HepG2 (cell line): ENCODE measurements at regions not wholly inside any gene's neighbourhood (a gene's known extent, or its start where the extent isn't known, plus 50 kb on each side); places are given as distances from the start of the nearest gene placed in this dataset.

ENCODE experiments used
- ATAC-seq: fragments of 200-7000 bp; cut with Tn5 transposase; 3 replicates; pipeline ENCODE4 v1.9.1; 2020; ENCODE audit warnings: mild to moderate bottlenecking, moderate library complexity
- BruUV-seq: library from RNA; stranded (reverse); fragments of 400-500 nt; replicated peaks from 2 replicates; lab custom pipeline; 2021; lab: Mats Ljungman, UMichigan
- CTCF ChIA-PET: fragments of 300-600 bp; formaldehyde crosslinking; extraction: SDS; loops from one replicate; lab custom pipeline; 2021; ENCODE audit warnings: low total read pairs, inconsistent platforms, low intra/inter-chr PET ratio; lab: Yijun Ruan, JAX
- POLR2A ChIA-PET: fragments of 350-600 bp; sonication (Branson Sonifier 250); formaldehyde crosslinking; loops from one replicate; lab custom pipeline; 2020; ENCODE audit warnings: antibody characterized with exemption, inconsistent platforms; lab: Yijun Ruan, JAX
- DNase-seq: peaks from one replicate; pipeline ENCODE4 v3.0.0-alpha.2; 2015; ENCODE audit warnings: low spot score
- FAIRE-seq: peaks from 3 replicates; lab custom pipeline; 2011; peaks lifted over from hg19 to GRCh38; lab: Jason Lieb, UNC
- H2AFZ ChIP-seq: one replicate; pipeline ENCODE4 v1.6.1; 2011; ENCODE audit warnings: low read length, inconsistent platforms
- H3K27ac ChIP-seq: fragments of 300-600 bp; 3 replicates; pipeline ENCODE4 v1.8.0; 2011; ENCODE audit warnings: mixed run types, mild to moderate bottlenecking, mixed read lengths, low read length, inconsistent platforms; ENCODE audit not compliant: insufficient read depth; ENCODE audit errors: extremely low read length
- H3K27me3 ChIP-seq, 2 experiments: fragments of 200-600 bp in 1 of 2; 2 replicates in 1 of 2; 3 replicates in 1 of 2; pipeline versions ENCODE4 v1.6.0 to v1.8.0; 2011; ENCODE audit warnings: low read length in 2 of 2, mild to moderate bottlenecking in 2 of 2, moderate library complexity in 2 of 2, inconsistent platforms in 1 of 2; ENCODE audit not compliant: insufficient read depth in 2 of 2, control insufficient read depth in 1 of 2
- H3K36me3 ChIP-seq, 2 experiments: fragments of 200-600 bp in 1 of 2; replicated peaks in 1 of 2; 2 replicates in 1 of 2; 3 replicates in 1 of 2; pipeline versions ENCODE4 v1.5.1 to v1.8.0; 2011; ENCODE audit warnings: low read length in 2 of 2, inconsistent platforms in 1 of 2; ENCODE audit not compliant: insufficient read depth in 2 of 2, control insufficient read depth in 1 of 2
- H3K4me1 ChIP-seq: 2 replicates; pipeline ENCODE4 v1.5.1; 2012; ENCODE audit warnings: low read length, inconsistent platforms; ENCODE audit not compliant: insufficient read depth
- H3K4me2 ChIP-seq: 2 replicates; pipeline ENCODE4 v1.6.0; 2011; ENCODE audit warnings: low read depth, low read length, inconsistent platforms
- H3K4me3 ChIP-seq, 3 experiments: fragments of 200-600 bp in 1 of 3; sonication (generic), shearing (Covaris generic) in 1 of 3; replicated peaks in 1 of 3; 2 replicates each; pipeline ENCODE4 v1.5.1; 2011 to 2016; ENCODE audit warnings: low read length in 3 of 3, inconsistent platforms in 2 of 3, low read depth in 2 of 3, mild to moderate bottlenecking in 2 of 3, control low read depth in 1 of 3, mixed read lengths in 1 of 3; ENCODE audit not compliant: insufficient read depth in 1 of 3
- H3K79me2 ChIP-seq: one replicate; pipeline ENCODE4 v1.6.1; 2011; ENCODE audit warnings: low read length, inconsistent platforms; ENCODE audit not compliant: insufficient read depth
- H3K9ac ChIP-seq: 2 replicates; pipeline ENCODE4 v1.6.0; 2011; ENCODE audit warnings: mild to moderate bottlenecking, low read depth, low read length, inconsistent platforms; ENCODE audit not compliant: insufficient read depth
- H3K9me3 ChIP-seq: 2 replicates; pipeline ENCODE4 v1.5.1; 2012; ENCODE audit warnings: mild to moderate bottlenecking, low read length
- H4K20me1 ChIP-seq: 2 replicates; pipeline ENCODE4 v1.6.0; 2011; ENCODE audit warnings: inconsistent platforms, mild to moderate bottlenecking, low read length, moderate library complexity; ENCODE audit not compliant: insufficient read depth
- GZF1 ChIP-seq: sonication (generic); formaldehyde crosslinking; IDR thresholded peaks from 2 replicates; pipeline ENCODE4 v1.5.1; 2020; ENCODE audit warnings: mild to moderate bottlenecking, missing genetic modification reagents
- HNF4A ChIP-seq: sonication (generic); formaldehyde crosslinking; IDR thresholded peaks from 2 replicates; pipeline ENCODE4 v1.4.0; 2020; ENCODE audit warnings: missing genetic modification reagents
- HOXD1 ChIP-seq: sonication (generic); formaldehyde crosslinking; IDR thresholded peaks from 2 replicates; pipeline ENCODE4 v1.5.0; 2020; ENCODE audit warnings: missing genetic modification reagents
- MZF1 ChIP-seq: sonication (generic); formaldehyde crosslinking; IDR thresholded peaks from 2 replicates; pipeline ENCODE4 v1.8.1; 2023; ENCODE audit warnings: mild to moderate bottlenecking, missing genetic modification reagents, borderline replicate concordance
- NFE2L2 ChIP-seq: fragments of 150-350 bp; IDR thresholded peaks from 2 replicates; pipeline ENCODE4 v1.6.1; 2014; ENCODE audit warnings: low read length
- SP1 ChIP-seq, 2 experiments: fragments of 450-650 bp in 1 of 2; sonication (generic) in 1 of 2; formaldehyde crosslinking in 1 of 2; IDR thresholded peaks; 2 replicates each; pipeline versions ENCODE4 v1.4.0 to v1.6.1; 2016 to 2020; ENCODE audit warnings: missing genetic modification reagents in 1 of 2
- TARDBP ChIP-seq: sonication (generic); formaldehyde crosslinking; IDR thresholded peaks from 2 replicates; pipeline ENCODE4 v1.8.0; 2022; ENCODE audit warnings: mild to moderate bottlenecking, missing genetic modification reagents
- ZNF121 ChIP-seq: sonication (generic); formaldehyde crosslinking; IDR thresholded peaks from 2 replicates; pipeline ENCODE4 v1.5.0; 2020; ENCODE audit warnings: mild to moderate bottlenecking, missing genetic modification reagents
- ZNF138 ChIP-seq: sonication (generic); formaldehyde crosslinking; IDR thresholded peaks from 2 replicates; pipeline ENCODE4 v1.5.0; 2020; ENCODE audit warnings: mild to moderate bottlenecking, low read depth, missing genetic modification reagents
- ZNF569 ChIP-seq: sonication (generic); formaldehyde crosslinking; IDR thresholded peaks from 2 replicates; pipeline ENCODE4 v1.5.0; 2020; ENCODE audit warnings: mild to moderate bottlenecking, missing genetic modification reagents, moderate library complexity, borderline replicate concordance
- WGBS: methylation state at CpG from one replicate; pipeline ENCODE4 v1.1.6; 2017; ENCODE audit warnings: low lambda C conversion rate; 5-methylcytosine and 5-hydroxymethylcytosine counted together
- in situ Hi-C: cut with HindIII; loops from 2 replicates; pipeline ENCODE4 v1.10.0; 2017; ENCODE audit warnings: low pct_unique_long_range_greater_than_20kb; ENCODE audit not compliant: extremely low pct_ligation_motif_present
- intact Hi-C: fragments of 100-400 bp; cut with micrococcal nuclease; formaldehyde crosslinking; loops from one replicate; pipeline ENCODE4 v1.10.0; 2022; ENCODE audit not compliant: unreplicated experiment
- TF ChIP-seq, protein P1 (sequence below): fragments of 450-650 bp; IDR thresholded peaks from 2 replicates; pipeline ENCODE4 v1.6.1; 2016
- TF ChIP-seq, protein P2 (sequence below): sonication (generic); formaldehyde crosslinking; IDR thresholded peaks from 2 replicates; pipeline ENCODE4 v1.5.1; 2020; ENCODE audit warnings: mild to moderate bottlenecking, missing genetic modification reagents, moderate library complexity
- TF ChIP-seq, protein P3 (sequence below): sonication (generic); formaldehyde crosslinking; IDR thresholded peaks from 2 replicates; pipeline ENCODE4 v1.8.1; 2023; ENCODE audit warnings: mild to moderate bottlenecking, missing genetic modification reagents
- TF ChIP-seq, protein P4 (sequence below): sonication (generic); formaldehyde crosslinking; IDR thresholded peaks from 2 replicates; pipeline ENCODE4 v1.8.0; 2022; ENCODE audit warnings: low read depth, missing genetic modification reagents

DNA sequence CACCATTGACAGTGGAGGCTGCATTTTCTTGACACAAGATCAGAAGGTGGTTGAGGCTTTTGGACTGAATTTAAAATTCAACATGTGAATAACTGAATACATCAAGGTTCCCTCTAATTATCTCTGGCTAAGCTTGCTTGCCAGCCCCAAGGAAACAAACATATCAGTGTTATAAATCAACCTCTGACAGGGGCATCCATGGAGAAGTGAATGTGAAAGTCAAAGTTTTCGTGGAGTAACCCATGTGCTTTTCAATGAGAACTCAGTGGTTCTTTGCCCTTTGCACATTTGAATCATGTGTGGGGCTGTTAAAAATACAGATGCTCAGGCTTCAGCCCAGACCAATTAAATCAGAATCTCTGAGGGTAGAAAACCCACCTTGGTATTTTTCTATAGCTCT, 128.9 kb downstream of the LRRC70 start:
- intact Hi-C loops (no loop called here), in situ Hi-C loops (no loop called here)
- ChIA-PET CTCF (no interaction called here), POLR2A (no interaction called here)
- no peak overlapping the region for H3K4me2 ChIP-seq
- FAIRE-seq, result no peak
- TF ChIP-seq, protein P1, sequence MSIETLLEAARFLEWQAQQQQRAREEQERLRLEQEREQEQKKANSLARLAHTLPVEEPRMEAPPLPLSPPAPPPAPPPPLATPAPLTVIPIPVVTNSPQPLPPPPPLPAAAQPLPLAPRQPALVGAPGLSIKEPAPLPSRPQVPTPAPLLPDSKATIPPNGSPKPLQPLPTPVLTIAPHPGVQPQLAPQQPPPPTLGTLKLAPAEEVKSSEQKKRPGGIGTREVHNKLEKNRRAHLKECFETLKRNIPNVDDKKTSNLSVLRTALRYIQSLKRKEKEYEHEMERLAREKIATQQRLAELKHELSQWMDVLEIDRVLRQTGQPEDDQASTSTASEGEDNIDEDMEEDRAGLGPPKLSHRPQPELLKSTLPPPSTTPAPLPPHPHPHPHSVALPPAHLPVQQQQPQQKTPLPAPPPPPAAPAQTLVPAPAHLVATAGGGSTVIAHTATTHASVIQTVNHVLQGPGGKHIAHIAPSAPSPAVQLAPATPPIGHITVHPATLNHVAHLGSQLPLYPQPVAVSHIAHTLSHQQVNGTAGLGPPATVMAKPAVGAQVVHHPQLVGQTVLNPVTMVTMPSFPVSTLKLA, result 0 out of 2 replicates have a peak, but pooled peaks have one; percentile 20
- no peak for TF ChIP-seq HNF4A (CRISPR knock-in tag)
- H3K4me3 ChIP-seq, result no peak overlapping the region
- no peak for DNase-seq
- peaks cover 15% of the 10 kb centered on the region for H3K9me3 ChIP-seq
- no peaks in the 10 kb centered on the region for H3K79me2 ChIP-seq
- H3K27ac ChIP-seq, result no peak overlapping the region
- H2AFZ ChIP-seq, result no peak overlapping the region
- no peak for ATAC-seq
- H3K4me1 ChIP-seq, result no peaks in the 10 kb centered on the region
- no peak overlapping the region for H3K9ac ChIP-seq
- 0% methylated on average over 1 of the region's 1 CpG for WGBS
- no peaks in the 10 kb centered on the region for H4K20me1 ChIP-seq
- no peaks in the 10 kb centered on the region for H3K36me3 ChIP-seq
- BruUV-seq, result no TSS peak
- H3K27me3 ChIP-seq, result no peaks in the 10 kb centered on the region; a peak in 2 of 5 replicates

DNA sequence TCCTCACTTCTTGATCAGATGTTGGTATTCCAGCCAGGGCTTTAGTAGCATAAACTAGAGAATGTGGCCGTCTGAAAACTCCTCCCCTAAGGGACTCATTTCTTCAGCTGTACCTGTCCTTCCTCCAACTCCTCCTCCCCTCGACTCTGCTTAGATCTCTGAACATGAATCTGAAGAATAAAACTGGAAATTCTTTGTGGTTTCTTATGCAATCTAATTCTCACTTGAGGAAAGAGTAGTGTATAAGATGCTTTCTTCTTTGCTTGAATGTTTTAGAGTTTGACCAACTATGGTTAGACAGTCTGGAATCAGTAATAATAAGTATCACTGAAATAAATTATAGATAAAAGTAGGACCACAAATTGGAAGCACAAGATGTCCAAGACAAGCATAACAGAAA, 128.5 kb downstream of the LRRC70 start:
- WGBS, result 2% methylated on average over 2 of the region's 2 CpGs
- Histone ChIP-seq H4K20me1 (no peaks in the 10 kb centered on the region), H3K79me2 (no peaks in the 10 kb centered on the region), H3K9me3 (peaks cover 15% of the 10 kb centered on the region), H3K4me3 (no peak overlapping the region), H3K4me2 (no peak overlapping the region), H3K9ac (no peak overlapping the region), H3K4me1 (no peaks in the 10 kb centered on the region), H3K27me3 (no peaks in the 10 kb centered on the region; a peak in 2 of 5 replicates), H3K27ac (no peak overlapping the region), H2AFZ (no peak overlapping the region), H3K36me3 (no peaks in the 10 kb centered on the region)
- in situ Hi-C loops, result no loop called here
- ChIA-PET CTCF (no interaction called here), POLR2A (no interaction called here)
- FAIRE-seq (no peak), DNase-seq (no peak), ATAC-seq (no peak)
- BruUV-seq, result no TSS peak
- intact Hi-C loops, result no loop called here
- no peak for TF ChIP-seq NFE2L2
- TF ChIP-seq GZF1 (CRISPR knock-in tag), result no peak
- no peak for TF ChIP-seq SP1 (IDR thresholded peaks at IDR 0.05)
- no peak for TF ChIP-seq SP1 (CRISPR knock-in tag; IDR thresholded peaks at IDR 0.05)
- TF ChIP-seq TARDBP, result no peak
- no peak for TF ChIP-seq ZNF138
- TF ChIP-seq, protein P2, sequence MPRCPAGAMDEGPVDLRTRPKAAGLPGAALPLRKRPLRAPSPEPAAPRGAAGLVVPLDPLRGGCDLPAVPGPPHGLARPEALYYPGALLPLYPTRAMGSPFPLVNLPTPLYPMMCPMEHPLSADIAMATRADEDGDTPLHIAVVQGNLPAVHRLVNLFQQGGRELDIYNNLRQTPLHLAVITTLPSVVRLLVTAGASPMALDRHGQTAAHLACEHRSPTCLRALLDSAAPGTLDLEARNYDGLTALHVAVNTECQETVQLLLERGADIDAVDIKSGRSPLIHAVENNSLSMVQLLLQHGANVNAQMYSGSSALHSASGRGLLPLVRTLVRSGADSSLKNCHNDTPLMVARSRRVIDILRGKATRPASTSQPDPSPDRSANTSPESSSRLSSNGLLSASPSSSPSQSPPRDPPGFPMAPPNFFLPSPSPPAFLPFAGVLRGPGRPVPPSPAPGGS (CRISPR knock-in tag), result no peak
- TF ChIP-seq ZNF121, result no peak
- TF ChIP-seq HOXD1 (CRISPR knock-in tag), result no peak
- TF ChIP-seq, protein P3, sequence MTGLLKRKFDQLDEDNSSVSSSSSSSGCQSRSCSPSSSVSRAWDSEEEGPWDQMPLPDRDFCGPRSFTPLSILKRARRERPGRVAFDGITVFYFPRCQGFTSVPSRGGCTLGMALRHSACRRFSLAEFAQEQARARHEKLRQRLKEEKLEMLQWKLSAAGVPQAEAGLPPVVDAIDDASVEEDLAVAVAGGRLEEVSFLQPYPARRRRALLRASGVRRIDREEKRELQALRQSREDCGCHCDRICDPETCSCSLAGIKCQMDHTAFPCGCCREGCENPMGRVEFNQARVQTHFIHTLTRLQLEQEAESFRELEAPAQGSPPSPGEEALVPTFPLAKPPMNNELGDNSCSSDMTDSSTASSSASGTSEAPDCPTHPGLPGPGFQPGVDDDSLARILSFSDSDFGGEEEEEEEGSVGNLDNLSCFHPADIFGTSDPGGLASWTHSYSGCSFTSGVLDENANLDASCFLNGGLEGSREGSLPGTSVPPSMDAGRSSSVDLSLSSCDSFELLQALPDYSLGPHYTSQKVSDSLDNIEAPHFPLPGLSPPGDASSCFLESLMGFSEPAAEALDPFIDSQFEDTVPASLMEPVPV, result no peak
- TF ChIP-seq, protein P4, sequence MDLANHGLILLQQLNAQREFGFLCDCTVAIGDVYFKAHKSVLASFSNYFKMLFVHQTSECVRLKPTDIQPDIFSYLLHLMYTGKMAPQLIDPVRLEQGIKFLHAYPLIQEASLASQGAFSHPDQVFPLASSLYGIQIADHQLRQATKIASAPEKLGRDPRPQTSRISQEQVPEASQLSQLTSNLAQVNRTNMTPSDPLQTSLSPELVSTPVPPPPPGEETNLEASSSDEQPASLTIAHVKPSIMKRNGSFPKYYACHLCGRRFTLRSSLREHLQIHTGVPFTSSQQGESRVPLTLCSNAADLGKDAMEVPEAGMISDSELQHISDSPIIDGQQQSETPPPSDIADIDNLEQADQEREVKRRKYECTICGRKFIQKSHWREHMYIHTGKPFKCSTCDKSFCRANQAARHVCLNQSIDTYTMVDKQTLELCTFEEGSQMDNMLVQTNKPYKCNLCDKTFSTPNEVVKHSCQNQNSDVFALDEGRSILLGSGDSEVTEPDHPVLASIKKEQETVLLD, result no peak
- no peak for TF ChIP-seq ZNF569 (CRISPR knock-in tag)
- TF ChIP-seq MZF1, result no peak
